ENCODE measurements at regions not wholly inside any gene's neighbourhood (a gene's known extent, or its start where the extent isn't known, plus 50 kb on each side); places are given as distances from the start of the nearest gene placed in this dataset.

- Histone ChIP-seq H3K79me1 (ENCODE audit: low read depth in 1 of 2, low read length in 2 of 2) (no peaks in the 10 kb centered on the region), H4K91ac (ENCODE audit: insufficient read depth, low read depth, low read length) (no peak overlapping the region)
- ATAC-seq (ENCODE audit: low read depth) = no peak
Observed at GRCh38 chrX:142655507-142655906, 370.2 kb upstream of the SPANXN4 start.

More at GRCh38 chrX:142655507-142655906, 370.2 kb upstream of the SPANXN4 start:
- Histone ChIP-seq H3K18ac (ENCODE audit: low read depth, low read length) (no peak overlapping the region), H2AK9ac (replicated peaks; ENCODE audit: low read depth, low read length, poor library complexity) (no peak overlapping the region), H3K4me1 (ENCODE audit: control insufficient read depth, insufficient read depth, low read length) (no peaks in the 10 kb centered on the region), H3K4me3 (ENCODE audit: insufficient read depth, low read depth, low read length) (no peak overlapping the region), H3K14ac (replicated peaks; ENCODE audit: low read depth, low read length) (no peak overlapping the region), H2BK15ac (ENCODE audit: low read depth, low read length) (no peak overlapping the region), H2BK120ac (ENCODE audit: low read depth, low read length) (no peak overlapping the region), H3K23ac (ENCODE audit: low read depth, low read length) (no peak overlapping the region), H3K9me3 (ENCODE audit: control insufficient read depth, insufficient read depth, low read length) (peaks cover 1% of the 10 kb centered on the region; the same call in 1 of the 2 replicates), H2AK5ac (ENCODE audit: low read depth, low read length) (no peak overlapping the region), H2BK20ac (ENCODE audit: low read depth, low read length) (no peak overlapping the region), H2BK5ac (ENCODE audit: low read depth, low read length, poor library complexity, severe bottlenecking) (no peak overlapping the region), H3K4ac (ENCODE audit: low read depth, low read length) (no peak overlapping the region), H3K4me2 (ENCODE audit: low read depth, low read length) (no peak overlapping the region), H2AFZ (replicated peaks; ENCODE audit: low read length, poor library complexity) (no peak overlapping the region), H4K8ac (ENCODE audit: low read depth in 2 of 2, low read length in 2 of 2) (no peak overlapping the region), H3K36me3 (ENCODE audit: control insufficient read depth, insufficient read depth, low read length) (no peaks in the 10 kb centered on the region), H3K9ac (ENCODE audit: low read depth, low read length) (no peak overlapping the region), H4K5ac (ENCODE audit: low read depth, low read length) (no peak overlapping the region), H3K9me1 (ENCODE audit: insufficient read depth, low read length) (no peaks in the 10 kb centered on the region), H4K20me1 (ENCODE audit: insufficient read depth, low read length) (no peaks in the 10 kb centered on the region), H3K56ac (ENCODE audit: extremely low read depth, insufficient read depth, low read length) (no peak overlapping the region), H3K27ac (ENCODE audit: insufficient read depth, low read length) (no peak overlapping the region), H3K27me3 (ENCODE audit: control insufficient read depth, insufficient read depth, low read length) (no peaks in the 10 kb centered on the region)
- ChIA-PET POLR2A (ENCODE audit: unreplicated experiment) (no interaction called here), CTCF (no interaction called here)
- TF ChIP-seq MXI1 (IDR thresholded peaks at IDR 0.05; ENCODE audit: borderline replicate concordance, low read depth, low read length) (no peak), RAD21 (IDR thresholded peaks at IDR 0.05; ENCODE audit: low read length) (no peak), USF2 (IDR thresholded peaks at IDR 0.05; ENCODE audit: low read depth, low read length) (no peak), POLR2A (IDR thresholded peaks at IDR 0.05; ENCODE audit: low read depth, low read length) (no peak), NFE2L2 (IDR thresholded peaks at IDR 0.05; ENCODE audit: low read depth, low read length) (no peak), RCOR1 (IDR thresholded peaks at IDR 0.05; ENCODE audit: insufficient replicate concordance, low read length) (no peak), CTCF (conservative IDR thresholded peaks at IDR 0.05; ENCODE audit: low read depth, low read length) (no peak), CEBPB (IDR thresholded peaks at IDR 0.05; ENCODE audit: low read depth, low read length) (no peak), BHLHE40 (IDR thresholded peaks at IDR 0.05; ENCODE audit: low read depth, low read length) (no peak), CHD1 (IDR thresholded peaks at IDR 0.05; ENCODE audit: low read depth, low read length) (no peak), ELK1 (IDR thresholded peaks at IDR 0.05; ENCODE audit: borderline replicate concordance, low read depth, low read length) (no peak), MAFK (IDR thresholded peaks at IDR 0.05; ENCODE audit: low read depth, low read length) (no peak)
- WGBS, 2 experiments (ENCODE audit: extremely low coverage in 2 of 2, insufficient read length in 1 of 2) = no CpG with 5 or more reads among the region's 2 CpGs
- BruUV-seq (replicated peaks) = no TSS peak
- in situ Hi-C loops (cut with MboI; ENCODE audit: low sequenced_read_pairs) = no loop called here
- intact Hi-C loops (cut with micrococcal nuclease) = no loop called here
- dilution Hi-C loops (cut with HindIII; ENCODE audit: low sequenced_read_pairs, unreplicated experiment) = no loop called here
- DNase-seq = no peak

All from IMR-90 (cell line).